Calu3 (cell line): ENCODE measurements at regions not wholly inside any gene's neighbourhood (a gene's known extent, or its start where the extent isn't known, plus 50 kb on each side); places are given as distances from the start of the nearest gene placed in this dataset.

ENCODE experiments used
- BruUV-seq: library from RNA; stranded (reverse); fragments of 400-500 nt; replicated peaks from 2 replicates; lab custom pipeline; 2021; lab: Mats Ljungman, UMichigan
- CTCF ChIA-PET: fragments of 300-600 bp; sonication (Branson Sonifier 250); formaldehyde crosslinking; loops from one replicate; lab custom pipeline; 2022; ENCODE audit warnings: antibody characterized with exemption; lab: Charles Lee
- DNase-seq: peaks from one replicate; pipeline ENCODE4 v3.0.0; 2022
- H3K27ac Mint-ChIP-seq: one replicate; pipeline ENCODE4 v1.8.0; 2022; ENCODE audit warnings: mixed read lengths; ENCODE audit not compliant: unreplicated experiment
- H3K27me3 Mint-ChIP-seq: one replicate; pipeline ENCODE4 v1.8.0; 2022; ENCODE audit warnings: mixed read lengths; ENCODE audit not compliant: unreplicated experiment
- H3K36me3 Mint-ChIP-seq: one replicate; pipeline ENCODE4 v1.8.0; 2022; ENCODE audit warnings: mild to moderate bottlenecking, moderate library complexity, mixed read lengths; ENCODE audit not compliant: insufficient read depth, unreplicated experiment
- H3K4me1 Mint-ChIP-seq: one replicate; pipeline ENCODE4 v1.8.0; 2022; ENCODE audit warnings: mild to moderate bottlenecking, low read depth, mixed read lengths; ENCODE audit not compliant: unreplicated experiment
- H3K4me3 Mint-ChIP-seq: one replicate; pipeline ENCODE4 v1.8.0; 2022; ENCODE audit warnings: mild to moderate bottlenecking, low read depth, moderate library complexity, mixed read lengths; ENCODE audit not compliant: unreplicated experiment
- H3K9me3 Mint-ChIP-seq: one replicate; pipeline ENCODE4 v1.8.0; 2022; ENCODE audit warnings: low read depth, mixed read lengths; ENCODE audit not compliant: unreplicated experiment
- CTCF ChIP-seq: fragments of 200-600 bp; IDR thresholded peaks from one replicate; pipeline ENCODE4 v1.8.0; 2022; ENCODE audit warnings: antibody characterized with exemption; ENCODE audit not compliant: unreplicated experiment
- intact Hi-C: fragments of 100-400 bp; cut with micrococcal nuclease; formaldehyde crosslinking; loops from one replicate; pipeline ENCODE4 v1.10.0; 2022; ENCODE audit not compliant: unreplicated experiment

- CTCF ChIA-PET: no interaction called here
- Mint-ChIP-seq H3K27ac (no peak overlapping the region), H3K4me1 (peaks cover 8% of the 10 kb centered on the region), H3K4me3 (no peak overlapping the region), H3K36me3 (no peaks in the 10 kb centered on the region), H3K9me3 (peaks cover 3% of the 10 kb centered on the region), H3K27me3 (no peaks in the 10 kb centered on the region)
- DNase-seq: no peak
- no peak for TF ChIP-seq CTCF
- intact Hi-C loops: no loop called here
- no TSS peak for BruUV-seq
These were observed 60.2 kb upstream of the PCSK5 start for GRCh38 chr9:75830303-75830702.

- TF ChIP-seq CTCF: no peak
- intact Hi-C loops: no loop called here
- H3K4me1 Mint-ChIP-seq: no peaks in the 10 kb centered on the region
- H3K27ac Mint-ChIP-seq: no peak overlapping the region
- no peaks in the 10 kb centered on the region for H3K27me3 Mint-ChIP-seq
- H3K36me3 Mint-ChIP-seq: no peaks in the 10 kb centered on the region
- no peak overlapping the region for H3K4me3 Mint-ChIP-seq
- CTCF ChIA-PET: no interaction called here
- DNase-seq: no peak
- H3K9me3 Mint-ChIP-seq: no peaks in the 10 kb centered on the region
- BruUV-seq: no TSS peak
These were observed 56.7 kb upstream of the PCSK5 start for GRCh38 chr9:75833778-75834177.

GRCh38 chr9:75834878-75835277 lies 55.6 kb upstream of the PCSK5 start:
- Mint-ChIP-seq H3K4me1 (no peaks in the 10 kb centered on the region), H3K27ac (no peak overlapping the region), H3K36me3 (no peaks in the 10 kb centered on the region), H3K27me3 (no peaks in the 10 kb centered on the region), H3K4me3 (no peak overlapping the region), H3K9me3 (no peaks in the 10 kb centered on the region)
- no peak for TF ChIP-seq CTCF
- CTCF ChIA-PET: no interaction called here
- BruUV-seq: no TSS peak
- DNase-seq: no peak
- intact Hi-C loops: no loop called here
